HEK293T (cell line): ENCODE measurements at regions not wholly inside any gene's neighbourhood (a gene's known extent, or its start where the extent isn't known, plus 50 kb on each side); places are given as distances from the start of the nearest gene placed in this dataset.

Experiments
- BHLHE40 ChIP-seq: fragments of 450-650 bp; IDR thresholded peaks from 2 replicates; pipeline ENCODE4 v1.6.1; 2016; ENCODE audit warnings: mild to moderate bottlenecking, moderate library complexity, borderline replicate concordance
- ELF4 ChIP-seq: fragments of 450-650 bp; IDR thresholded peaks from 2 replicates; pipeline ENCODE4 v1.6.1; 2017; ENCODE audit warnings: antibody characterized with exemption
- FOXM1 ChIP-seq: fragments of 450-650 bp; IDR thresholded peaks from 2 replicates; pipeline ENCODE4 v1.6.1; 2017; ENCODE audit warnings: mild to moderate bottlenecking, borderline replicate concordance
- LEF1 ChIP-seq: fragments of 450-650 bp; IDR thresholded peaks from 2 replicates; pipeline ENCODE4 v1.6.1; 2017; ENCODE audit warnings: mild to moderate bottlenecking, borderline replicate concordance
- PKNOX1 ChIP-seq: fragments of 450-650 bp; IDR thresholded peaks from 2 replicates; pipeline ENCODE4 v1.6.1; 2016
- SP1 ChIP-seq: fragments of 450-650 bp; IDR thresholded peaks from 2 replicates; pipeline ENCODE4 v1.6.1; 2017
- TARDBP ChIP-seq: fragments of 450-650 bp; IDR thresholded peaks from 2 replicates; pipeline ENCODE4 v1.6.1; 2016
- ZNF384 ChIP-seq: fragments of 450-650 bp; IDR thresholded peaks from 2 replicates; pipeline ENCODE4 v1.6.1; 2016

DNA sequence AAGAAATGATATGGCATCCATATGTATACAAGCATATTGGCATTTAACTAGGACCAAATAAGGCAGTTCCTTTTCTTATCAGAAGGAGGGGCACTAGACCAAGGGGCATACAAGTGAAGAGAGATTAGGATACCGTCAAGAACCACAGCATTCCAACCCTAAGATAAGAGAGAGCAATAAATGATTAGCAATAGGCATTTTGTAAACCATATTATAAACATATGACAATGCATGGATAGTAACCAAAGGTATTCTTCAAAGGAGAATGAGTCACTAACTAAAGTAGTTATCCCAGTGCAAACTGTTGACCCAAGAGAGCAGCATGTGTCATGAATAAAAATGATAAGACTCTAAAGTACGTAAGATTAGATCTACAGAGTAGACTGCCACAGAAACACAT, 500.9 kb upstream of the HTR2A start:
- TF ChIP-seq SP1 (no peak), BHLHE40 (no peak), TARDBP (no peak), LEF1 (no peak), PKNOX1 (no peak), FOXM1 (no peak), ELF4 (no peak), ZNF384 (no peak)
